Subcutaneous abdominal adipose tissue (tissue), 5 donors: ENCODE measurements at regions not wholly inside any gene's neighbourhood (a gene's known extent, or its start where the extent isn't known, plus 50 kb on each side); places are given as distances from the start of the nearest gene placed in this dataset.

Experiments used
- H3K27ac ChIP-seq: one replicate; pipeline ENCODE4 v1.7.0; 2013; ENCODE audit warnings: low read depth, mild to moderate bottlenecking, inconsistent platforms, low read length, moderate library complexity
- H3K27me3 ChIP-seq, 5 donors: one replicate each; pipeline ENCODE4 v1.7.0; 2013; ENCODE audit warnings: low read length in 5 of 5, inconsistent platforms in 1 of 5; ENCODE audit not compliant: control insufficient read depth in 5 of 5, insufficient read depth in 4 of 5
- H3K36me3 ChIP-seq, 5 donors: one replicate each; pipeline ENCODE4 v1.7.0; 2013; ENCODE audit warnings: low read length in 5 of 5; ENCODE audit not compliant: control insufficient read depth in 5 of 5, insufficient read depth in 5 of 5
- H3K4me1 ChIP-seq, 5 donors: one replicate each; pipeline ENCODE4 v1.7.0; 2013; ENCODE audit warnings: low read length in 5 of 5, mild to moderate bottlenecking in 3 of 5, moderate library complexity in 1 of 5; ENCODE audit not compliant: control insufficient read depth in 5 of 5, insufficient read depth in 5 of 5
- H3K4me3 ChIP-seq, 5 donors: one replicate each; pipeline ENCODE4 v1.7.0; 2013; ENCODE audit warnings: low read length in 5 of 5, low read depth in 1 of 5
- H3K9ac ChIP-seq, 5 donors: one replicate each; pipeline ENCODE4 v1.7.0; 2013; ENCODE audit warnings: low read length in 5 of 5, mild to moderate bottlenecking in 4 of 5, moderate library complexity in 3 of 5
- H3K9me3 ChIP-seq, 5 donors: one replicate each; pipeline ENCODE4 v1.7.0; 2013; ENCODE audit warnings: low read length in 5 of 5; ENCODE audit not compliant: control insufficient read depth in 5 of 5
- donor health status: healthy.
- donor health status: healthy.
- donor health status: healthy.
- donor health status: healthy.
- donor health status: healthy.

DNA sequence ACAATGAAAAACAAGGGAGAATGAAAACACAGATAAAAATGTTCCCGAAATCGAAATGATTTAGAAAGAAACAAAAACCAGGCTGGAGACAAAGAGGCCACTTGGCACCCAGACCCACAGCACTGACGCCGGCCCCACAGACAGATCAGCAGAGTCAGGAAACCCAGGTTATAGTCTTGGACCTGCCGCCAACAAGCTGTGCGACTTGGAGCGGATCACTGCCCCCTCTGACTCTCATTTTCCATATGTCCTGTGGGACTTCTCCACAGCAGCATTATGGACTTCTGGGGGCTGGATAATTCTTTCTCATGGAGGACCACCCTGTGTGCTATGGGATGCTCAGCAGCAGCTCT lies 72.4 kb downstream of the MATN1 start:
- Histone ChIP-seq H3K4me3 (no peak overlapping the region), H3K9me3 (peaks cover 0 to 4% (median 0%) of the 10 kb centered on the region in 5 donors), H3K9ac (no peak overlapping the region), H3K4me1 (no peaks in the 10 kb centered on the region), H3K36me3 (no peaks in the 10 kb centered on the region), H3K27ac (no peak overlapping the region), H3K27me3 (peaks cover 9 to 35% (median 24%) of the 10 kb centered on the region in 5 donors)

DNA sequence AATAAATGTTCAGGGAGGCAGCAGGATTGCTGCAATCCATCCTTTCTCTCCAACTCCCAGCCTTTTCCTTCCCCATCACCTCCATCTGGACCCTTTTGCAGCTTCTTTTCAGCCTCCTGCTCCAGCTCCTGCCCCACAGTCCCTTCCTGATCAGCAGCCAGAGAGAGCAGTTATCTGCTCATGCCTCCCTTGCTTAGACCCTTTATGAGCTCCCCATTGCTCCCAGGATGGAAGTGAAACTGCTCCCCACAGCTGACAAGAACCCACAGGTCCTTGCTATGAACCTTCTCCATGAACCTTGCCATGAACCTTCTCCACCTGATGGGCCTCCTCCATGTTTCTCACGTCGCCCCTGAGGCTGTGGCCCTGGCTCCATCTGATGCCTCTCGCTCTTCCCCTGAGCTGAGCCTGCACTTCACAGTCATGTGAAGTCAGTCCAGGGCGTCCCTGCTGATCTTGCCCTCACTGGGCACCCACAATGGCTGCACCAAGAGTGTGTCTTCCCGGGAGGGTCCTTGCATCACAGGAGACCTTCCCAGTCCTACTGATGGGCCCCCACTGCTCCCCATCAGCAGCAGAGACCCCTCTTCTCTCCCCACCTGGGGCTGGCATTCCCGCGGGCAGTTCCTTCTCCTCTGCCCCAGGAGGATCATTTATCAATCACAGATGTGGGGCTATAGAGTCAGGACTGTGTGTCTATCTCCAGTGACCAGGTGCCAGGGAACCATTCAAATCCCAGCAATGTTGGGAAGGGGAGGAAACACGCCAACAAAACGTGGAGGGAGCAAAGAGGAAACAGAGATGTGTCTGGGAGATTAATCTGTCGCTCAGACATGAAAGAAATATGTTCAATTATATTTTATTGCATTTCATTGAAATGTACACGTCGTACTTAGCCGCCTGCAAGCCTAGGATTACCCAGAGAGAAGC lies 73.1 kb downstream of the MATN1 start:
- Histone ChIP-seq H3K9ac (no peak overlapping the region), H3K27ac (no peak overlapping the region), H3K4me3 (no peak overlapping the region), H3K36me3 (no peaks in the 10 kb centered on the region), H3K4me1 (no peaks in the 10 kb centered on the region), H3K9me3 (peaks cover 0 to 4% (median 0%) of the 10 kb centered on the region in 5 donors), H3K27me3 (peaks cover 9 to 35% (median 28%) of the 10 kb centered on the region in 5 donors)

DNA sequence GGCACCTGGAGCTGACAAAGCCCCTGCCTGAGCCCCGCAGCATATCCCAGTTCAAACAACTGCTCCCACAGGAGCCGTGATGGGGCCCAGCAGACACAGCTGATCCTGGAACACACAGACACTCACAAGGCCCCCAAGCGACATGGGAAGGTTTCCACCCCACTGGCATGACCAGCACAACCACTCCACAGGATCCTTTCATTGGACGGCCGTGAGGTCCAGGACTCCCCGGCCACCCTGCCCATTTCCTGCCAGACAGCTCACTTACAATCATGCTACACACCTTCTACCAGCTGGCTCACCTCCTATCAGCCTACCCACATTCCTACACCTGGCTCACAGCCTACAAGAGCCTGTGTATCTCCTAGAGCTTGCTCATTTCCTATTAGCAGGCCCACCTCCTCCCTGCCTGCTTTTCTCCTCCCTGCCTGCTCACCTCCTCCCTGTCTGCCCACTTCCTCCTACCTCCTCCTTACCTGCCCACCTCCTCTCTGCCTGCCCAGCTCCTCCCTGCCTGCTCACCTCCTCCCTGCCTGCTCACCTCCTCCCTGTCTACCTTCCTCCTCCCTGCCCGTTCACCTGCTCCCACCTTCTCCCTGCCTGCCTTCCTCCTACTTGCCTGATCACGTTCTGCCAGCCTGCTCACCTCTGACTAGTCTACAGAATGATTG lies 73.9 kb downstream of the MATN1 start:
- Histone ChIP-seq H3K9ac (no peak overlapping the region), H3K27me3 (peaks cover 9 to 35% (median 28%) of the 10 kb centered on the region in 5 donors), H3K4me3 (no peak overlapping the region), H3K9me3 (peaks cover 0 to 4% (median 0%) of the 10 kb centered on the region in 5 donors), H3K4me1 (no peaks in the 10 kb centered on the region), H3K27ac (no peak overlapping the region), H3K36me3 (no peaks in the 10 kb centered on the region)

DNA sequence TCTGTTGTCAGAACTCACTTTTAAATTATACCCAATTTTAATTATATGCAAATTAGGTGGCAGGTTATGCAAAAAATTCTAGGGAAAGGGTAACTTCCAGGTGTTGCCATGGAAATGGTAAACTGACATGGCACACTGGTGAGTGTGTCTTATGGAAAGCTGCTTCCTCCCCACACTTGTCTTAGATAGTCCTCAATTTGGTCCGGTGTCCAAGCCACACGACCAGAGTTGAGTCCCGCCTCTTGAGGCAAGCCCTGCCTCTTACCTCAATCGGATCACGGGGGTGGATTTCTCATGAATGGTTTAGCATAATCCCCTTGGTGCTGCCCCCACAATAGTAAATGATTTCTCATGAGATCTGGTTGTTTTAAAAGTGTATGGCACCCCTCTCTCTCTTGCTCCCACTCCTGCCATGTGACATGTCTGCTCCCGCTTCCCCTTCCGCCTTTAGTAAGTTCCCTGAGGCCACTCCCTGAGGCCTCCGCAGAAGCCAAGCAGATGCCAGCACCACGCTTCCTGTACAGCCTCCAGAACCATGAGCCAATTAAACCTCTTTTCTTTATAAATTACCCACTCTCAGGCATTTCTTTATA lies 74.9 kb downstream of the MATN1 start:
- no peak overlapping the region for H3K9ac ChIP-seq
- no peaks in the 10 kb centered on the region for H3K4me1 ChIP-seq
- H3K4me3 ChIP-seq = no peak overlapping the region
- H3K27me3 ChIP-seq = peaks cover 12 to 37% (median 28%) of the 10 kb centered on the region in 5 donors
- H3K9me3 ChIP-seq = peaks cover 0 to 4% (median 0%) of the 10 kb centered on the region in 5 donors
- no peak overlapping the region for H3K27ac ChIP-seq
- H3K36me3 ChIP-seq = no peaks in the 10 kb centered on the region

DNA sequence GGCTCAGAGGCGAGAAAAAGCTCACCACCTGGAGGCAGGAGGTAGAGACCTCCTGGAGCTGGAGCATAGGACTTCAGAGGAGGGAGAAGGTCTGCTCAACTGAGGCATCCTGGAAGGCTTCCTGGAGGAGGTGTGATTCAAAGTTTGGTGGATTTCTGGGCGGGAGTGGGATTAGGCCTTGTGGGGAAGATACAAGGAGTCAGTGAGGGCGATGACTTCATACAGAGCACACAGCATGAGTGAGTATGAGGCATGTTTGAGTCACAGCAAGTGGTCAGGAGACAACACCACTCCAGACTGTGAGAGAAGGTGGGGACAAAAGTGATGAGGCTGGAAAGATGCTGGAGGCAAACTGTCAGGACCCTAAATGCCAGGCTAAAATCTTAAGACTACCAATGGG lies 77.6 kb downstream of the MATN1 start:
- Histone ChIP-seq H3K4me1 (no peaks in the 10 kb centered on the region), H3K36me3 (no peaks in the 10 kb centered on the region), H3K4me3 (no peak overlapping the region), H3K9me3 (peaks cover 0 to 4% (median 0%) of the 10 kb centered on the region in 5 donors), H3K9ac (no peak overlapping the region), H3K27ac (no peak overlapping the region), H3K27me3 (peaks cover 12 to 33% (median 30%) of the 10 kb centered on the region in 5 donors)

DNA sequence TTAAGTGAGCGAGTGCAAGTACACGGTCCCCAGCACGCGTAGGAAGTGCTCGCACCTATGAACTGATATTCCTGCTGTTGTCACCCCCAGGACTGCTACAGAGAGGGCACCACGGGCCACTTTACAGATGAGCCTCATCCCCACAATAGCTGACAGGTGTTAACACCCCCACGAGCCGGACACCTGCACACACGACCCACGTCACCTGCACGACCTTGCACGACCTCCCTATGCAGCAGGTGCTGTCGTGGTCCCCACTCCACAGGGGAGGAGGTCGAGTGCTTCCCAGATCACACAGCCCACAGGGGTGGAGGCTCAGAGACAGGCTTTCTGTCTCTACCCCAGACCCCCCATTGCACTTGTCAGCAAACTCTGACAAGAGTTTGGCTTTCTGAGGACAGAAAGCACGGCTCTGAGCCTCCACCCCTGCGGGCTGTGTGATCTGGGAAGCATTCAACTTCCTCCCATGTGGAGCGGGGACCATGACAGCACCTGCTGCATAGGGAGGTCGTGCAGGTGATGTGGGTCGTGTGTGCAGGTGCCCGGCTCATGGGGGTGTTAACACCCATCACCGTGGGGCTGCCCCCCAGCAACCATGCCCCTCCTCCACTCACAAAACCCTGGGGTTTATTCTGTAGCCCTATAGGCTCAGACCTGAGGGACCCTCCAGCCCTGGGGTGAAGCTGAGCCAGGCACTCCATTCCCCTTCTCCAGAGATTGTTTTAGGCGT lies 80.8 kb downstream of the MATN1 start:
- H3K27ac ChIP-seq = no peak overlapping the region
- no peaks in the 10 kb centered on the region for H3K4me1 ChIP-seq
- peaks cover 0 to 4% (median 0%) of the 10 kb centered on the region in 5 donors for H3K9me3 ChIP-seq
- H3K9ac ChIP-seq = no peak overlapping the region
- peaks cover 3 to 17% (median 14%) of the 10 kb centered on the region in 5 donors for H3K27me3 ChIP-seq
- no peaks in the 10 kb centered on the region for H3K36me3 ChIP-seq
- no peak overlapping the region for H3K4me3 ChIP-seq

DNA sequence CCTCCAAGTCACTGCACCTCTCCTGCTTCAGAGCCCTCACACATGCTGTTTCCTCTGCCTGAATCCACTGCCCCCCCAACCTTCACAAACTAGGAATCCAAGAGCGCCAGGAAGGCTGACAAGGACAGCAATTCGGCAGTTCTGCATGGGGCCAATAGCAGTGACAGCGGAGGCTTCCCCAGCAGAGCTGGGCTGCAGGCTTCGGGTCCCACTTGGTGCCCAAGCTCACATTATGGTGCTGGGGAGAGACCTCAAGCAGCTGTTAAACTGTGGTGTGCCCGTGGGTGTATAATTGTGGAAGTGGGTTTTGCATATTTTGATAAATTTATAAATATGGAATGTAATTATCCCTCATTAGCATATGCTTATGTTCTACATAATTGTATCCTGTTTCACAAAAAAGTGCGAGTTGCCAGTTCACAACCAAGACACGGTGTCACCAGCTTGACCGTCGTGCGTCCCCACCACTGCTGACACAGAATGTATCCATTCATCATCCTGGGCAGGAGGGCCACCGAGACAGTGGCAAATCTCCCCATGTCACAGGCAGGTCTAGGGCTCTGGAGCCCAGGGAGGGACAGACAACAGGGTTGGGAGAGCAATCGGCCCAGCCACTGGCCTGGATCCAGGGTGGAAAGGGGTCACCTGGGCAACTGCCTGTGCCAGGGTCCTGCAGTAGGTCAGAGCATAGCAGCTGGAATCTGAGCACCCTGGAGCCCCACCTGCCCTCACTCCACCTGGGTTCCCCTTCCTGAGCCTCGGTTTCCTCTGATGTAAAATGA lies 81.6 kb downstream of the MATN1 start:
- H3K9ac ChIP-seq = no peak overlapping the region
- H3K27ac ChIP-seq = no peak overlapping the region
- H3K4me3 ChIP-seq = no peak overlapping the region
- H3K9me3 ChIP-seq = peaks cover 0 to 3% (median 0%) of the 10 kb centered on the region in 5 donors
- H3K4me1 ChIP-seq = no peaks in the 10 kb centered on the region
- no peaks in the 10 kb centered on the region for H3K36me3 ChIP-seq
- H3K27me3 ChIP-seq = peaks cover 2 to 15% (median 11%) of the 10 kb centered on the region in 5 donors

DNA sequence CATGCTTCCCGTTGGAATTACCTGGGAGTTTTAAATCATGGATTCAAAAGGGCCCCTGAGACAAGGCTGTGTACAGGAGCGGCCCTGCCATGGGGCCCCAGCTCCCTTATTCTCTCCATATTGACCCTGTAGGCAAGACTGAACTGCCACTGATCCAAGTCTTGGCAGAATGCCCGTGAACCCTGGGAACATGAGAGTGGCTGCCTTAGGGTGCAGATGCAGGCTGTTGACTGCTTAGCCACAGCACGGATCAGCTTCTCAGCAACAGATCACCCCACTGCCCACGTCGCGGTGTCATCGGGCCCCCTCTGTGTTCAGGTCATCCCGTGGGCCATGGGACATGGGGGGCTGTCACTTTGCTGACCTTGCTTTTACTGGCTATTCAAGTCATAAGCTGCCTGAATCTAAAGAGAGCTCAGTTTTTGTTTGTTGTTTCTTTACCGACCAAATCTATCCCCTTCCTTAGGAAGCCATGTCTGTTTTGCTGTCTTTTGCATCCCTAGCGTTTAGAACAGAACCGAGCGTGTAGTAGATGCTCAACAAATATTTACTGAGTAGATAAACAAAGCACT lies 83.4 kb downstream of the MATN1 start:
- H3K9ac ChIP-seq = no peak overlapping the region
- no peaks in the 10 kb centered on the region for H3K36me3 ChIP-seq
- no peak overlapping the region for H3K27ac ChIP-seq
- H3K4me3 ChIP-seq = no peak overlapping the region
- peaks cover 6 to 11% (median 7%) of the 10 kb centered on the region in 5 donors for H3K27me3 ChIP-seq
- H3K9me3 ChIP-seq = no peaks in the 10 kb centered on the region
- H3K4me1 ChIP-seq = no peaks in the 10 kb centered on the region

DNA sequence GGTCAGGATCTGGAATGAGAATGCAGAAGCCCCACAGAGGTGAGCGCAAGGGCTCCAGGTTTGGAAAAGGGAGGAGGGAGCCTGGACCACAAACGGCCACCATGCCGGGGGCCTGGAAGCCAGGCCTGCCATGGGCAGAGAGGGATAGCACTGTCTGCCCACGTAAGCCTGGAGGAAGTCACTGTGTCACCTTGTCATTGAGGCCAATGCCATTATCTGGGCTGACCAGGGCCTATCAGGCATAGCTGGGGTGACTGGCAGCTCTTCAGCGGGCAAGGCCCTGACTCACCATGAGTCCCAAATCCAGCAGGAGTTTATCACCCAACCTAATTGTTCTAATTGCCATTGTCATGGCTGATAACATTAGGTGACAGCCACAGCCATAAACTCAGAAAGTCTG lies 84.6 kb downstream of the MATN1 start:
- no peak overlapping the region for H3K4me3 ChIP-seq
- H3K36me3 ChIP-seq = no peaks in the 10 kb centered on the region
- H3K9ac ChIP-seq = no peak overlapping the region
- no peak overlapping the region for H3K27ac ChIP-seq
- H3K27me3 ChIP-seq = peaks cover 5 to 11% (median 6%) of the 10 kb centered on the region in 5 donors
- H3K9me3 ChIP-seq = no peaks in the 10 kb centered on the region
- no peaks in the 10 kb centered on the region for H3K4me1 ChIP-seq
